H9 (cell line): ENCODE measurements at regions not wholly inside any gene's neighbourhood (a gene's known extent, or its start where the extent isn't known, plus 50 kb on each side); places are given as distances from the start of the nearest gene placed in this dataset.

Source experiments
- DNase-seq: peaks from one replicate; pipeline ENCODE4 v3.0.0-alpha.2; 2017
- H2AFZ ChIP-seq: one replicate; pipeline ENCODE4 v1.6.1; 2013; ENCODE audit warnings: mild to moderate bottlenecking, low read length, control low read depth, moderate library complexity
- H2AK5ac ChIP-seq: 2 replicates; pipeline ENCODE4 v1.6.1; 2013; ENCODE audit warnings: low read length, control low read depth, mixed read lengths; ENCODE audit not compliant: insufficient read length
- H2BK120ac ChIP-seq: one replicate; pipeline ENCODE4 v1.6.1; 2013; ENCODE audit warnings: low read depth, mild to moderate bottlenecking, low read length, control low read depth, inconsistent platforms; ENCODE audit not compliant: poor library complexity, severe bottlenecking
- H2BK12ac ChIP-seq: 2 replicates; pipeline ENCODE4 v1.6.1; 2013; ENCODE audit warnings: low read length, control low read depth, mixed read lengths, low read depth; ENCODE audit not compliant: insufficient read length
- H2BK15ac ChIP-seq: 2 replicates; pipeline ENCODE4 v1.6.1; 2013; ENCODE audit warnings: low read depth, low read length, control low read depth
- H2BK20ac ChIP-seq: one replicate; pipeline ENCODE4 v1.6.1; 2013; ENCODE audit warnings: low read depth, mild to moderate bottlenecking, low read length, control low read depth, inconsistent platforms; ENCODE audit not compliant: poor library complexity, severe bottlenecking
- H2BK5ac ChIP-seq: 2 replicates; pipeline ENCODE4 v1.6.1; 2013; ENCODE audit warnings: low read length, control low read depth, mixed read lengths; ENCODE audit not compliant: insufficient read length
- H3K14ac ChIP-seq: 2 replicates; pipeline ENCODE4 v1.6.1; 2013; ENCODE audit warnings: low read length, control low read depth; ENCODE audit not compliant: insufficient read depth
- H3K18ac ChIP-seq: 2 replicates; pipeline ENCODE4 v1.6.1; 2013; ENCODE audit warnings: low read depth, mild to moderate bottlenecking, mixed read lengths, low read length, control low read depth; ENCODE audit not compliant: insufficient read length
- H3K23ac ChIP-seq: 2 replicates; pipeline ENCODE4 v1.6.1; 2013; ENCODE audit warnings: low read length, control low read depth, mixed read lengths, low read depth; ENCODE audit not compliant: insufficient read length
- H3K23me2 ChIP-seq: 2 replicates; pipeline ENCODE4 v1.6.1; 2013; ENCODE audit warnings: low read depth, mild to moderate bottlenecking, mixed read lengths, low read length, control low read depth; ENCODE audit not compliant: insufficient read length, poor library complexity, severe bottlenecking
- H3K27ac ChIP-seq: 2 replicates; pipeline ENCODE4 v1.5.1; 2013; ENCODE audit warnings: low read length, control low read depth, mixed read lengths, low read depth; ENCODE audit not compliant: insufficient read length
- H3K27me3 ChIP-seq: 2 replicates; pipeline ENCODE4 v1.6.1; 2013; ENCODE audit warnings: low read length, control low read depth, inconsistent platforms; ENCODE audit not compliant: insufficient read depth
- H3K4ac ChIP-seq: 2 replicates; pipeline ENCODE4 v1.6.1; 2013; ENCODE audit warnings: low read depth, mild to moderate bottlenecking, control low read depth, inconsistent platforms, low read length, moderate library complexity
- H3K4me1 ChIP-seq: 2 replicates; pipeline ENCODE4 v1.6.1; 2013; ENCODE audit warnings: low read length, control low read depth, inconsistent platforms; ENCODE audit not compliant: insufficient read depth
- H3K4me2 ChIP-seq: 2 replicates; pipeline ENCODE4 v1.6.1; 2013; ENCODE audit warnings: low read length, control low read depth, mixed read lengths; ENCODE audit not compliant: insufficient read length, insufficient read depth
- H3K56ac ChIP-seq: 2 replicates; pipeline ENCODE4 v1.6.1; 2013; ENCODE audit warnings: low read depth, mild to moderate bottlenecking, mixed read lengths, low read length, control low read depth; ENCODE audit not compliant: insufficient read length
- H3K79me1 ChIP-seq: 2 replicates; pipeline ENCODE4 v1.6.1; 2013; ENCODE audit warnings: low read depth, mild to moderate bottlenecking, moderate library complexity, low read length, control low read depth, inconsistent platforms; ENCODE audit not compliant: insufficient read depth, poor library complexity, severe bottlenecking
- H3K79me2 ChIP-seq: 2 replicates; pipeline ENCODE4 v1.6.1; 2013; ENCODE audit warnings: low read length, control low read depth, inconsistent platforms; ENCODE audit not compliant: insufficient read depth
- H3K9ac ChIP-seq: 2 replicates; pipeline ENCODE4 v1.6.1; 2013; ENCODE audit warnings: low read length, control low read depth, mixed read lengths; ENCODE audit not compliant: insufficient read length; ENCODE audit errors: extremely low read depth
- H3K9me3 ChIP-seq: one replicate; pipeline ENCODE4 v1.6.1; 2013; ENCODE audit warnings: low read depth, low read length, inconsistent platforms; ENCODE audit not compliant: control insufficient read depth
- H3T11ph ChIP-seq: one replicate; pipeline ENCODE4 v1.6.1; 2013; ENCODE audit warnings: mild to moderate bottlenecking, low read length, control low read depth, inconsistent platforms
- H4K20me1 ChIP-seq: one replicate; pipeline ENCODE4 v1.6.1; 2013; ENCODE audit not compliant: control insufficient read depth, insufficient read length, insufficient read depth
- H4K5ac ChIP-seq: 2 replicates; pipeline ENCODE4 v1.6.1; 2013; ENCODE audit warnings: low read depth, mild to moderate bottlenecking, mixed read lengths, low read length, control low read depth; ENCODE audit not compliant: insufficient read length
- H4K8ac ChIP-seq: replicated peaks from 2 replicates; pipeline ENCODE4 v1.6.1; 2013; ENCODE audit warnings: low read length, control low read depth, mixed read lengths, low read depth; ENCODE audit not compliant: insufficient read length
- H4K91ac ChIP-seq: 2 replicates; pipeline ENCODE4 v1.6.1; 2013; ENCODE audit warnings: low read depth, mild to moderate bottlenecking, moderate library complexity, mixed read lengths, low read length, control low read depth; ENCODE audit not compliant: insufficient read length
- H3K27ac Mint-ChIP-seq, 3 experiments: 2 replicates in 2 of 3; 3 replicates in 1 of 3; pipeline ENCODE4 v1.8.0; 2020 to 2021; ENCODE audit warnings: mixed read lengths in 3 of 3, mild to moderate bottlenecking in 1 of 3, moderate library complexity in 1 of 3
- H3K27me3 Mint-ChIP-seq: 2 replicates; pipeline ENCODE4 v1.8.0; 2021; ENCODE audit warnings: low read depth, mild to moderate bottlenecking, moderate library complexity, mixed read lengths
- H3K36me3 Mint-ChIP-seq, 3 experiments: 2 replicates in 2 of 3; 3 replicates in 1 of 3; pipeline ENCODE4 v1.8.0; 2020 to 2021; ENCODE audit warnings: low read depth in 3 of 3, mixed read lengths in 3 of 3; ENCODE audit not compliant: insufficient read depth in 1 of 3
- H3K4me1 Mint-ChIP-seq, 2 experiments: 2 replicates each; pipeline ENCODE4 v1.8.0; 2020; ENCODE audit warnings: mixed read lengths in 2 of 2
- H3K4me3 Mint-ChIP-seq, 2 experiments: 2 replicates in 1 of 2; 3 replicates in 1 of 2; pipeline ENCODE4 v1.8.0; 2020 to 2021; ENCODE audit warnings: mild to moderate bottlenecking in 2 of 2, mixed read lengths in 2 of 2, moderate library complexity in 1 of 2
- H3K9me3 Mint-ChIP-seq, 2 experiments: 2 replicates in 1 of 2; 3 replicates in 1 of 2; pipeline ENCODE4 v1.8.0; 2020; ENCODE audit warnings: mild to moderate bottlenecking in 2 of 2, mixed read lengths in 2 of 2, moderate library complexity in 1 of 2
- CTCF ChIP-seq: fragments of 200-600 bp; sonication (generic); conservative IDR thresholded peaks from 3 replicates; pipeline ENCODE4 v1.8.0; 2021; ENCODE audit warnings: antibody characterized with exemption, mild to moderate bottlenecking
- WGBS: extraction: QIAGEN DNeasy Blood & Tissue Kit; methylation state at CpG from one replicate; pipeline ENCODE4 v1.1.7; 2013; ENCODE audit warnings: missing lambda C conversion rate, low lambda C conversion rate, mixed read lengths; ENCODE audit not compliant: insufficient read length; ENCODE audit errors: extremely low coverage; 5-methylcytosine and 5-hydroxymethylcytosine counted together

DNA sequence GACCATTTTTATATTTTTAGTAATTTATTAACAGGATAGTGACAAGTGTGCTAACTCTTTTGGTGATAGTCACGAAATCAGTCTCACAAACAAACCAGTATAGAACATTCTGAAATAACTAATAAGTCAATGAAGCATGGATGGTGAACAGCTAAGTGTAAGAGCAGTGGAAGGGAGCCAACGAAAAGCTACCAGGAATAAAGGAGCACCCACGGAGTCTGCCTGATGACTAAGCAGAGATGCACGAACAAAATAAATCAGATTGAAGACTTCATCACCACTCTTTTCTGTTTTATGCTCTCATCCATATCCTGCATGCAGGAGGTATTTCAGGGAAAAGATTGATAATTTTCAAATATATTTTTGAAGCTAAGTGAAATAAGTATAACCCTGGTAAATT lies 891.1 kb upstream of the HS3ST1 start:
- no peak overlapping the region for H3K23ac ChIP-seq

More for the DNA sequence above, 891.1 kb upstream of the HS3ST1 start:
- H3K4me1 Mint-ChIP-seq = no peaks in the 10 kb centered on the region
- Histone ChIP-seq H2BK15ac (no peak overlapping the region), H3K4me1 (no peaks in the 10 kb centered on the region), H3K4ac (no peak overlapping the region), H2AK5ac (no peak overlapping the region), H2BK5ac (no peak overlapping the region), H3K27ac (no peak overlapping the region), H3K27me3 (no peaks in the 10 kb centered on the region), H2BK120ac (no peak overlapping the region), H4K8ac (no peak overlapping the region), H4K20me1 (no peaks in the 10 kb centered on the region), H3K79me1 (no peaks in the 10 kb centered on the region), H3K23me2 (no peaks in the 10 kb centered on the region), H3K4me2 (no peak overlapping the region), H4K91ac (no peak overlapping the region), H3K56ac (no peak overlapping the region), H3K79me2 (no peaks in the 10 kb centered on the region), H2BK20ac (no peak overlapping the region), H2AFZ (no peak overlapping the region), H3K18ac (no peak overlapping the region), H4K5ac (no peak overlapping the region), H3K9ac (no peak overlapping the region), H3K14ac (no peak overlapping the region), H3K9me3 (no peaks in the 10 kb centered on the region), H2BK12ac (no peak overlapping the region), H3T11ph (no peak overlapping the region)
- H3K27me3 Mint-ChIP-seq = no peaks in the 10 kb centered on the region
- H3K36me3 Mint-ChIP-seq = no peaks in the 10 kb centered on the region; a peak in 1 of 7 replicates
- no CpG with 5 or more reads among the region's 4 CpGs for whole genome bisulfite sequencing
- no peak overlapping the region for H3K27ac Mint-ChIP-seq
- H3K9me3 Mint-ChIP-seq = no peaks in the 10 kb centered on the region; a peak in 1 of 5 replicates
- no peak for TF ChIP-seq CTCF
- no peak overlapping the region; a peak in 1 of 5 replicates for H3K4me3 Mint-ChIP-seq
- DNase-seq = no peak
